Caco-2 (cell line): ENCODE measurements at regions not wholly inside any gene's neighbourhood (a gene's known extent, or its start where the extent isn't known, plus 50 kb on each side); places are given as distances from the start of the nearest gene placed in this dataset.

Experiments
- BruUV-seq: library from RNA; stranded (reverse); fragments of 400-500 nt; replicated peaks from 2 replicates; lab custom pipeline; 2021; lab: Mats Ljungman, UMichigan
- CTCF ChIA-PET: fragments of 300-600 bp; sonication (Branson Sonifier 250); formaldehyde crosslinking; loops from one replicate; lab custom pipeline; 2022; ENCODE audit warnings: antibody characterized with exemption; lab: Charles Lee
- POLR2A ChIA-PET: fragments of 300-600 bp; sonication (Branson Sonifier 250); formaldehyde crosslinking; loops from one replicate; lab custom pipeline; 2022; ENCODE audit warnings: antibody characterized with exemption; lab: Charles Lee
- DNase-seq, 2 experiments: peaks; one replicate each; pipeline versions ENCODE4 v3.0.0 to v3.0.0-alpha.2; 2020 to 2022
- H3K27me3 ChIP-seq: replicated peaks from 2 replicates; pipeline ENCODE4 v1.6.0; 2011; ENCODE audit warnings: low read length; ENCODE audit not compliant: control insufficient read depth, insufficient read depth
- H3K36me3 ChIP-seq: 2 replicates; pipeline ENCODE4 v1.5.1; 2011; ENCODE audit warnings: low read length; ENCODE audit not compliant: control insufficient read depth, insufficient read depth
- H3K4me1 ChIP-seq: fragments of 250-450 bp; sonication (Bioruptor Pico); 2 replicates; pipeline ENCODE4 v1.5.1; 2020; ENCODE audit warnings: mild to moderate bottlenecking
- H3K4me3 ChIP-seq: 2 replicates; pipeline ENCODE4 v1.5.1; 2011; ENCODE audit warnings: low read depth, mild to moderate bottlenecking, control low read depth, low read length
- H3K9me3 ChIP-seq: fragments of 250-450 bp; sonication (Bioruptor Pico); 2 replicates; pipeline ENCODE4 v1.5.1; 2020; ENCODE audit warnings: mild to moderate bottlenecking, moderate library complexity
- H3K27ac Mint-ChIP-seq: one replicate; pipeline ENCODE4 v1.8.0; 2022; ENCODE audit warnings: mixed read lengths; ENCODE audit not compliant: unreplicated experiment
- H3K27me3 Mint-ChIP-seq: one replicate; pipeline ENCODE4 v1.8.0; 2022; ENCODE audit warnings: mixed read lengths; ENCODE audit not compliant: insufficient read depth, unreplicated experiment
- H3K36me3 Mint-ChIP-seq: one replicate; pipeline ENCODE4 v1.8.0; 2022; ENCODE audit warnings: mild to moderate bottlenecking, mixed read lengths; ENCODE audit not compliant: insufficient read depth, unreplicated experiment
- H3K4me1 Mint-ChIP-seq: one replicate; pipeline ENCODE4 v1.8.0; 2022; ENCODE audit warnings: low read depth, mixed read lengths; ENCODE audit not compliant: unreplicated experiment
- H3K4me3 Mint-ChIP-seq: one replicate; pipeline ENCODE4 v1.8.0; 2022; ENCODE audit warnings: mild to moderate bottlenecking, moderate library complexity, mixed read lengths; ENCODE audit not compliant: unreplicated experiment
- H3K9me3 Mint-ChIP-seq: one replicate; pipeline ENCODE4 v1.8.0; 2022; ENCODE audit warnings: mixed read lengths; ENCODE audit not compliant: unreplicated experiment
- intact Hi-C: fragments of 100-400 bp; cut with micrococcal nuclease; formaldehyde crosslinking; loops from one replicate; pipeline ENCODE4 v1.10.0; 2022; ENCODE audit not compliant: unreplicated experiment
- TF ChIP-seq, protein P1 (sequence below), 2 experiments: fragments of 200-600 bp in 1 of 2; IDR thresholded peaks; 1 replicate in 1 of 2; 2 replicates in 1 of 2; pipeline versions ENCODE4 v1.5.1 to v1.8.0; 2011 to 2022; ENCODE audit warnings: antibody characterized with exemption in 1 of 2, control low read depth in 1 of 2, inconsistent platforms in 1 of 2, low read depth in 1 of 2, low read length in 1 of 2, mild to moderate bottlenecking in 1 of 2, moderate library complexity in 1 of 2; ENCODE audit not compliant: insufficient read depth in 1 of 2, severe bottlenecking in 1 of 2, unreplicated experiment in 1 of 2

DNA sequence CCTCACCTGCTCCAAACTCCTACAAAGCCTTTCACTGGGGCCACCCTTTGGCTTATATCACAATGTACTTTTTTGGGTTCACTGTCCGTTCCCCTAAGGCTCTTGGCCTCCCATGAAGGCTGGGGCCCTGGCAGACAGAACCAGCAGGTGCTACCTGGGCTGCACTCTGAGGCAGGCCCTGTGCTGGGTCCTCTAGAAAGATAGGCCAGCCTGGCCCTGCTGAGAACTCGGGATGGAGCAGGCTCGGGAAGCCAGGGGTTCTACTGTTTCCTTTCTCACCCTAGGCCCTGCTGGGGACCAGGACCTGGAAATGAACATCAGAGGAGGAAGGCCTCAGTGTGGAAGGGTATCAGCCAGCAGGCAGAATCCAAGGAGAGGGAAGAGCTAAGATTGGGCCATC lies 79.5 kb downstream of the MRPL14 start:
- ChIA-PET POLR2A (no interaction called here), CTCF (no interaction called here)
- intact Hi-C loops, result no loop called here
- TF ChIP-seq, protein P1, sequence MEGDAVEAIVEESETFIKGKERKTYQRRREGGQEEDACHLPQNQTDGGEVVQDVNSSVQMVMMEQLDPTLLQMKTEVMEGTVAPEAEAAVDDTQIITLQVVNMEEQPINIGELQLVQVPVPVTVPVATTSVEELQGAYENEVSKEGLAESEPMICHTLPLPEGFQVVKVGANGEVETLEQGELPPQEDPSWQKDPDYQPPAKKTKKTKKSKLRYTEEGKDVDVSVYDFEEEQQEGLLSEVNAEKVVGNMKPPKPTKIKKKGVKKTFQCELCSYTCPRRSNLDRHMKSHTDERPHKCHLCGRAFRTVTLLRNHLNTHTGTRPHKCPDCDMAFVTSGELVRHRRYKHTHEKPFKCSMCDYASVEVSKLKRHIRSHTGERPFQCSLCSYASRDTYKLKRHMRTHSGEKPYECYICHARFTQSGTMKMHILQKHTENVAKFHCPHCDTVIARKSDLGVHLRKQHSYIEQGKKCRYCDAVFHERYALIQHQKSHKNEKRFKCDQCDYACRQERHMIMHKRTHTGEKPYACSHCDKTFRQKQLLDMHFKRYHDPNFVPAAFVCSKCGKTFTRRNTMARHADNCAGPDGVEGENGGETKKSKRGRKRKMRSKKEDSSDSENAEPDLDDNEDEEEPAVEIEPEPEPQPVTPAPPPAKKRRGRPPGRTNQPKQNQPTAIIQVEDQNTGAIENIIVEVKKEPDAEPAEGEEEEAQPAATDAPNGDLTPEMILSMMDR (IDR thresholded peaks at IDR 0.05; ENCODE audit: insufficient read depth in 1 of 2, low read depth in 1 of 2, low read length in 1 of 2, severe bottlenecking in 1 of 2, unreplicated experiment in 1 of 2), result no peak
- no peak overlapping the region for H3K4me3 Mint-ChIP-seq
- H3K4me1 ChIP-seq, result peaks cover 22% of the 10 kb centered on the region
- BruUV-seq, result no TSS peak
- H3K36me3 ChIP-seq, result no peaks in the 10 kb centered on the region
- no peaks in the 10 kb centered on the region for H3K27me3 ChIP-seq
- H3K4me3 ChIP-seq, result no peak overlapping the region
- no peaks in the 10 kb centered on the region for H3K9me3 Mint-ChIP-seq
- DNase-seq, result no peak
- H3K27ac Mint-ChIP-seq, result no peak overlapping the region
- H3K36me3 Mint-ChIP-seq, result no peaks in the 10 kb centered on the region
- H3K9me3 ChIP-seq, result no peaks in the 10 kb centered on the region
- no peaks in the 10 kb centered on the region for H3K27me3 Mint-ChIP-seq
- H3K4me1 Mint-ChIP-seq, result peaks cover 6% of the 10 kb centered on the region

DNA sequence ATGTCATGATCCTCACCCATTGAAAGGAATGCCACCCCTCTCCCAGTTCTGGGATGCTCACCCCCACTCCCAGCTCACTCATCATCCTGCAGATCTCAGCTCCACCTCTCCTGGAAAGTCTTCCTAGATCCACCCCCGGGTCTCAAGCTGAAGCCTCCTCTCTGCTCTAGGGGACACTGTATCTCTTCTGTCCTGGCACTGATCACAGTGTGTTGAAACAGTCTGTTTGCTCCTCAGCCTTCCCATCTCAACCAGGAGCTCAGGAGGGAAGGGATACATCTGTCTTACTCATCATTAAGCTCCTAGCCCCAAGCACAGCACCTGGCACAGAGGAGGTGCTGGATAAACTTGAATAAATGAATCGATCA lies 80.1 kb downstream of the MRPL14 start:
- ChIA-PET POLR2A (no interaction called here), CTCF (no interaction called here)
- intact Hi-C loops, result no loop called here
- no peaks in the 10 kb centered on the region for H3K9me3 ChIP-seq
- Mint-ChIP-seq H3K36me3 (no peaks in the 10 kb centered on the region), H3K4me1 (peaks cover 6% of the 10 kb centered on the region), H3K27ac (no peak overlapping the region), H3K9me3 (no peaks in the 10 kb centered on the region), H3K27me3 (no peaks in the 10 kb centered on the region), H3K4me3 (no peak overlapping the region)
- BruUV-seq, result no TSS peak
- peaks cover 26% of the 10 kb centered on the region for H3K4me1 ChIP-seq
- no peaks in the 10 kb centered on the region for H3K27me3 ChIP-seq
- TF ChIP-seq, protein P1 (IDR thresholded peaks at IDR 0.05; ENCODE audit: insufficient read depth in 1 of 2, low read depth in 1 of 2, low read length in 1 of 2, severe bottlenecking in 1 of 2, unreplicated experiment in 1 of 2), result no peak
- H3K4me3 ChIP-seq, result no peak overlapping the region
- no peaks in the 10 kb centered on the region for H3K36me3 ChIP-seq
- DNase-seq, result no peak

DNA sequence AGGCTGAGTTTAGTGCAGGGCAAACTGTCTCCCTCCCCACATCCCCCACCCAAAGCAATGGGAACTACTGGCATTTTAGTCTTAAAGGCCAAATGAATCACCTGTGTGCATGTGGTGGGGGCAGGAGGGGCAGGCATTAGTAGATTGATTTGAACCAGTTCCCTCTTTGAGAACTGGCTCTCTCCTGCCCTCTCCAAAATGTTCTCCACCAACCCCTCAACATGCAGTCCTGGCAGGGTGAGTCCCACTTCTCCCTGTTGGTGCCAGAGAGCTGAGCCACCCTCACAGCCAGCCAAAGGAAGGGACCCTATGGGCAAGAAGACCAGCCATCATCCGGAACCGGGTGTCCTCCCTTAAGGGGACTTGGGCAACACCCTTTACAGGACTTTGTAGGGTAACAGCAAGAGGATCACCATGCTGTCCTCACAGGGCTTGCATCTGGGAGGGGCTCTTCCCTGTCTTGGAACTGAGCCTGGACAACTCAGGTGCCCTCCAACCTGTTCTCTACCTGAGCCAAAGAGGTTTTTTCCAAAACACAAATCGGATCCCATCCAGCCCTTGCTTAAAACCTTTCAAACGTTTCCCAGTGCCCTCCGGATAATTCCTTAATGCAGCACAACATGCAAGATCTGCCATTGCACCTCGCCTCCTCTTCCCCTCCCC lies 80.6 kb downstream of the MRPL14 start:
- no peaks in the 10 kb centered on the region for H3K9me3 ChIP-seq
- H3K27ac Mint-ChIP-seq, result no peak overlapping the region
- H3K4me3 Mint-ChIP-seq, result no peak overlapping the region
- BruUV-seq, result no TSS peak
- no peaks in the 10 kb centered on the region for H3K27me3 ChIP-seq
- no peaks in the 10 kb centered on the region for H3K36me3 Mint-ChIP-seq
- peaks cover 30% of the 10 kb centered on the region for H3K4me1 ChIP-seq
- H3K27me3 Mint-ChIP-seq, result no peaks in the 10 kb centered on the region
- no peak for DNase-seq
- ChIA-PET POLR2A (no interaction called here), CTCF (no interaction called here)
- intact Hi-C loops, result no loop called here
- H3K36me3 ChIP-seq, result no peaks in the 10 kb centered on the region
- no peak overlapping the region for H3K4me3 ChIP-seq
- no peaks in the 10 kb centered on the region for H3K9me3 Mint-ChIP-seq
- TF ChIP-seq, protein P1 (IDR thresholded peaks at IDR 0.05; ENCODE audit: insufficient read depth in 1 of 2, low read depth in 1 of 2, low read length in 1 of 2, severe bottlenecking in 1 of 2, unreplicated experiment in 1 of 2), result no peak
- H3K4me1 Mint-ChIP-seq, result peaks cover 6% of the 10 kb centered on the region
